ENCODE measurements at regions not wholly inside any gene's neighbourhood (a gene's known extent, or its start where the extent isn't known, plus 50 kb on each side); places are given as distances from the start of the nearest gene placed in this dataset.

DNA sequence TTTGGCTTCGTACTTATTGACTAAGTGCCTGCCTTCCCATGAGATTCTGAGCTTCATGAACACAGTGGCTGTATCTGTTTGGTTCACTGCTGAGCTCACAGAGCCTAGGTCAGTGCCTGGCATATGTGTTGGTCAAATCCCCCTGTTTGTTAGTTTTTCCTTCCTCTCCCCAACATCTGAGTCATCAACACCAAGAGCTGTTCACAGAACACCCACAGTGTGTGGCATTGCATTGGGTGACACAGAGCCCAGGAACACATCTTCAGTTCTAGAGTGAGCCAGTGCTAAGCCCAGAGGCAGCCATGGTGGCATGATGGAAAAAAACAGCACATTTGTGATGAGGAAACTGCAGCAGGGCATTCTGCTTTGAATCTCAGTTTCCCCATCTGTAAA, 294.6 kb downstream of the SEC61B start:
- no peak for TF ChIP-seq POLR2A (IDR thresholded peaks at IDR 0.05; ENCODE audit: low read depth, low read length)
- no peak for TF ChIP-seq POLR2AphosphoS5 (IDR thresholded peaks at IDR 0.05; ENCODE audit: low read depth, low read length)
- no peak for TF ChIP-seq PAX5 (IDR thresholded peaks at IDR 0.05; ENCODE audit: insufficient read depth, low read length, severe bottlenecking)
- TF ChIP-seq TAF1 (IDR thresholded peaks at IDR 0.05; ENCODE audit: low read depth, low read length) = no peak

All from GM12891 (cell line).